GM12878 (cell line): ENCODE measurements at regions not wholly inside any gene's neighbourhood (a gene's known extent, or its start where the extent isn't known, plus 50 kb on each side); places are given as distances from the start of the nearest gene placed in this dataset.

Source experiments
- ATAC-seq: fragments of 200-7000 bp; cut with Tn5 transposase; 3 replicates; pipeline ENCODE4 v1.9.1; 2020; ENCODE audit warnings: mild to moderate bottlenecking, moderate library complexity
- BruUV-seq: library from RNA; stranded (reverse); fragments of 400-500 nt; replicated peaks from 2 replicates; lab custom pipeline; 2021; lab: Mats Ljungman, UMichigan
- CTCF ChIA-PET: fragments of 300-600 bp; sonication (Branson Sonifier 250); formaldehyde crosslinking; extraction: SDS; loops from one replicate; lab custom pipeline; 2021; ENCODE audit warnings: inconsistent platforms; lab: Yijun Ruan, JAX
- POLR2A ChIA-PET: fragments of 350-600 bp; formaldehyde crosslinking; extraction: SDS; loops from one replicate; lab custom pipeline; 2021; ENCODE audit warnings: inconsistent platforms; lab: Charles Lee
- RAD21 ChIA-PET: fragments of 300-600 bp; sonication (Branson Sonifier 250); formaldehyde crosslinking; loops from one replicate; lab custom pipeline; 2023; ENCODE audit warnings: antibody characterized with exemption; ENCODE audit not compliant: unreplicated experiment; lab: Charles Lee
- SMC1A ChIA-PET: fragments of 300-600 bp; sonication (Branson Sonifier 250); formaldehyde crosslinking; loops from one replicate; lab custom pipeline; 2023; ENCODE audit not compliant: unreplicated experiment, uncharacterized antibody; lab: Charles Lee
- DNase-seq: peaks from one replicate; pipeline ENCODE4 v3.0.0-alpha.2; 2011; ENCODE audit warnings: low read depth, low spot score
- FAIRE-seq: peaks from 3 replicates; lab custom pipeline; 2011; peaks lifted over from hg19 to GRCh38; lab: Jason Lieb, UNC
- H2AFZ ChIP-seq: 2 replicates; pipeline ENCODE4 v1.6.0; 2011; ENCODE audit warnings: low read depth, low read length, control low read depth; ENCODE audit not compliant: control insufficient read depth
- H3K27ac ChIP-seq: 2 replicates; pipeline ENCODE4 v1.5.1; 2011; ENCODE audit warnings: control low read depth; ENCODE audit not compliant: control insufficient read depth, insufficient read depth
- H3K27me3 ChIP-seq, 2 experiments: replicated peaks in 1 of 2; 2 replicates each; pipeline versions ENCODE4 v1.6.0 to v1.6.1; 2011; ENCODE audit warnings: low read length in 1 of 2; ENCODE audit not compliant: control insufficient read depth in 2 of 2, insufficient read depth in 2 of 2
- H3K36me3 ChIP-seq, 2 experiments: 2 replicates each; pipeline ENCODE4 v1.5.1; 2011; ENCODE audit warnings: low read length in 1 of 2; ENCODE audit not compliant: control insufficient read depth in 2 of 2, insufficient read depth in 2 of 2
- H3K4me1 ChIP-seq: 2 replicates; pipeline ENCODE4 v1.6.1; 2011; ENCODE audit warnings: mild to moderate bottlenecking, low read length, moderate library complexity, mixed read lengths; ENCODE audit not compliant: control insufficient read depth, insufficient read depth
- H3K4me2 ChIP-seq: 2 replicates; pipeline ENCODE4 v1.6.0; 2011; ENCODE audit warnings: control low read depth; ENCODE audit not compliant: control insufficient read depth, insufficient read depth
- H3K4me3 ChIP-seq: fragments of 200-600 bp; sonication (generic); 2 replicates; pipeline ENCODE4 v1.5.1; 2016
- H3K79me2 ChIP-seq: 2 replicates; pipeline ENCODE4 v1.6.0; 2011; ENCODE audit warnings: low read length; ENCODE audit not compliant: control insufficient read depth, insufficient read depth
- H3K9ac ChIP-seq: 2 replicates; pipeline ENCODE4 v1.8.0; 2011; ENCODE audit warnings: low read length, control low read depth, mixed read lengths; ENCODE audit not compliant: control insufficient read depth, insufficient read depth
- H3K9me3 ChIP-seq: replicated peaks from 3 replicates; pipeline ENCODE4 v1.5.1; 2011; ENCODE audit warnings: mild to moderate bottlenecking, low read length; ENCODE audit not compliant: control insufficient read depth, insufficient read depth
- H4K20me1 ChIP-seq: 2 replicates; pipeline ENCODE4 v1.6.0; 2011; ENCODE audit not compliant: control insufficient read depth, insufficient read depth
- BCL11A ChIP-seq: IDR thresholded peaks from 2 replicates; pipeline ENCODE4 v1.6.1; 2011; ENCODE audit warnings: low read depth, low read length
- EGR1 ChIP-seq, 2 experiments: IDR thresholded peaks; 1 replicate in 1 of 2; 2 replicates in 1 of 2; pipeline ENCODE4 v1.6.1; 2011 to 2012; ENCODE audit warnings: low read depth in 2 of 2, low read length in 2 of 2, borderline replicate concordance in 1 of 2, mild to moderate bottlenecking in 1 of 2, moderate library complexity in 1 of 2
- ETV6 ChIP-seq, 2 experiments: fragments of 450-650 bp in 1 of 2; IDR thresholded peaks in 1 of 2; conservative IDR thresholded peaks in 1 of 2; 2 replicates each; pipeline ENCODE4 v1.6.1; 2014; ENCODE audit warnings: antibody characterized with exemption in 1 of 2, borderline replicate concordance in 1 of 2, low read depth in 1 of 2, mild to moderate bottlenecking in 1 of 2, moderate library complexity in 1 of 2
- FOXK2 ChIP-seq: fragments of 450-650 bp; IDR thresholded peaks from 2 replicates; pipeline ENCODE4 v1.6.1; 2017; ENCODE audit warnings: mild to moderate bottlenecking, moderate library complexity
- HDAC6 ChIP-seq: fragments of 200-600 bp; sonication (generic); IDR thresholded peaks from one replicate; pipeline ENCODE4 v1.8.0; 2017; ENCODE audit warnings: antibody characterized with exemption; ENCODE audit not compliant: unreplicated experiment
- NR2C1 ChIP-seq: fragments of 450-650 bp; IDR thresholded peaks from 2 replicates; pipeline ENCODE4 v1.6.1; 2017; ENCODE audit warnings: antibody characterized with exemption, mild to moderate bottlenecking, moderate library complexity
- RFX5 ChIP-seq: IDR thresholded peaks from 2 replicates; pipeline ENCODE4 v1.6.1; 2011; ENCODE audit warnings: low read depth, low read length, improper control_type of control experiment
- SP1 ChIP-seq: IDR thresholded peaks from one replicate; pipeline ENCODE4 v1.6.1; 2011; ENCODE audit warnings: low read depth, low read length
- WGBS: methylation state at CpG from one replicate; pipeline ENCODE4 v1.1.6; 2016; ENCODE audit warnings: low lambda C conversion rate; ENCODE audit not compliant: insufficient replicate concordance, insufficient coverage; ENCODE audit errors: missing lambda C conversion rate; 5-methylcytosine and 5-hydroxymethylcytosine counted together
- in situ Hi-C: fragments of 300-500 bp; cut with MboI; formaldehyde crosslinking; loops from 9 replicates; pipeline ENCODE4 v1.14.3; 2018; ENCODE audit warnings: mixed read lengths
- intact Hi-C: fragments of 100-400 bp; cut with micrococcal nuclease; formaldehyde crosslinking; loops from one replicate; pipeline ENCODE4 v1.14.2; 2022; ENCODE audit not compliant: unreplicated experiment
- TF ChIP-seq, protein P1 (sequence below): fragments of 450-650 bp; IDR thresholded peaks from 2 replicates; pipeline ENCODE4 v1.6.1; 2014; ENCODE audit warnings: mild to moderate bottlenecking

GRCh38 chr21:43364261-43364510, 62.7 kb downstream of the SIK1 start:
- intact Hi-C loops: no loop called here
- TF ChIP-seq EGR1 (IDR thresholded peaks at IDR 0.05; ENCODE audit: borderline replicate concordance in 1 of 2, low read depth in 2 of 2, low read length in 2 of 2) (no peak), RFX5 (no peak), HDAC6 (no peak), ETV6 (conservative IDR thresholded peaks at IDR 0.05 in 1 of 2, IDR thresholded peaks at IDR 0.05 in 1 of 2; ENCODE audit: borderline replicate concordance in 1 of 2, low read depth in 1 of 2) (no peak), BCL11A (no peak), NR2C1 (no peak), FOXK2 (no peak), SP1 (no peak)
- TF ChIP-seq, protein P1, sequence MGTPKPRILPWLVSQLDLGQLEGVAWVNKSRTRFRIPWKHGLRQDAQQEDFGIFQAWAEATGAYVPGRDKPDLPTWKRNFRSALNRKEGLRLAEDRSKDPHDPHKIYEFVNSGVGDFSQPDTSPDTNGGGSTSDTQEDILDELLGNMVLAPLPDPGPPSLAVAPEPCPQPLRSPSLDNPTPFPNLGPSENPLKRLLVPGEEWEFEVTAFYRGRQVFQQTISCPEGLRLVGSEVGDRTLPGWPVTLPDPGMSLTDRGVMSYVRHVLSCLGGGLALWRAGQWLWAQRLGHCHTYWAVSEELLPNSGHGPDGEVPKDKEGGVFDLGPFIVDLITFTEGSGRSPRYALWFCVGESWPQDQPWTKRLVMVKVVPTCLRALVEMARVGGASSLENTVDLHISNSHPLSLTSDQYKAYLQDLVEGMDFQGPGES: no peak
- TF ChIP-seq, all 136 proteins: peak for 0
- no peaks in the 10 kb centered on the region; a peak in 1 of 4 replicates for H3K27me3 ChIP-seq
- no peak overlapping the region for H3K4me2 ChIP-seq
- H3K9ac ChIP-seq: no peak overlapping the region
- ChIA-PET POLR2A (interaction anchor here (1.1 kb wide), 1 partner anchor 11 kb away, joined by 3 read pairs; no protein-coding TSS in a partner anchor), CTCF (no interaction called here), RAD21 (no interaction called here), SMC1A (no interaction called here)
- ATAC-seq (no peak), DNase-seq (no peak), FAIRE-seq (no peak)
- no peaks in the 10 kb centered on the region for H3K79me2 ChIP-seq
- no peak overlapping the region for H3K4me3 ChIP-seq
- no peaks in the 10 kb centered on the region for H3K36me3 ChIP-seq
- WGBS: 95% methylated on average over 7 of the region's 7 CpGs
- H3K9me3 ChIP-seq: no peaks in the 10 kb centered on the region
- H3K4me1 ChIP-seq: peaks cover 45% of the 10 kb centered on the region
- H2AFZ ChIP-seq: no peak overlapping the region
- H4K20me1 ChIP-seq: no peaks in the 10 kb centered on the region
- in situ Hi-C loops: no loop called here
- BruUV-seq: no TSS peak
- no peak overlapping the region for H3K27ac ChIP-seq
